Natural killer cell (primary cell): ENCODE measurements at regions not wholly inside any gene's neighbourhood (a gene's known extent, or its start where the extent isn't known, plus 50 kb on each side); places are given as distances from the start of the nearest gene placed in this dataset.

Experiments used
- ATAC-seq, 3 donors: fragments of 150-1000 bp in 2 of 3; fragments of 200-7000 bp in 1 of 3; cut with Tn5 transposase; 1 replicate in 1 of 3; 2 replicates in 2 of 3; pipeline ENCODE4 v1.10.0; 2021; ENCODE audit warnings: mild to moderate bottlenecking in 2 of 3, moderate library complexity in 2 of 3
- DNase-seq, 2 donors: peaks; one replicate each; pipeline versions ENCODE4 v3.0.0 to v3.0.0-alpha.2; 2013 to 2021; ENCODE audit warnings: mixed read lengths in 1 of 2
- H3K27ac ChIP-seq: one replicate; pipeline ENCODE4 v1.5.1; 2013; ENCODE audit warnings: mild to moderate bottlenecking, low read length
- H3K27me3 ChIP-seq: one replicate; pipeline ENCODE4 v1.6.1; 2013; ENCODE audit warnings: low read length; ENCODE audit not compliant: control insufficient read depth, insufficient read depth
- H3K36me3 ChIP-seq: one replicate; pipeline ENCODE4 v1.6.1; 2013; ENCODE audit warnings: low read length; ENCODE audit not compliant: control insufficient read depth, insufficient read depth
- H3K4me1 ChIP-seq: one replicate; pipeline ENCODE4 v1.6.1; 2013; ENCODE audit warnings: low read length; ENCODE audit not compliant: control insufficient read depth, insufficient read depth
- H3K4me3 ChIP-seq: one replicate; pipeline ENCODE4 v1.5.1; 2013; ENCODE audit warnings: low read length
- H3K9me3 ChIP-seq: one replicate; pipeline ENCODE4 v1.6.1; 2013; ENCODE audit warnings: low read length; ENCODE audit not compliant: control insufficient read depth, insufficient read depth
- H3K27ac Mint-ChIP-seq, 2 donors: one replicate each; pipeline ENCODE4 v1.8.0; 2022; ENCODE audit warnings: mild to moderate bottlenecking in 2 of 2, mixed read lengths in 2 of 2, moderate library complexity in 1 of 2
- H3K27me3 Mint-ChIP-seq, 2 donors: one replicate each; pipeline ENCODE4 v1.8.0; 2022; ENCODE audit warnings: low read depth in 2 of 2, mixed read lengths in 2 of 2
- H3K36me3 Mint-ChIP-seq: one replicate; pipeline ENCODE4 v1.8.0; 2022; ENCODE audit warnings: mixed read lengths
- H3K4me1 Mint-ChIP-seq, 2 donors: one replicate each; pipeline ENCODE4 v1.8.0; 2022; ENCODE audit warnings: mixed read lengths in 2 of 2
- H3K4me3 Mint-ChIP-seq: one replicate; pipeline ENCODE4 v1.8.0; 2022; ENCODE audit warnings: mild to moderate bottlenecking, moderate library complexity, mixed read lengths
- H3K9me3 Mint-ChIP-seq, 2 donors: one replicate each; pipeline ENCODE4 v1.8.0; 2022; ENCODE audit warnings: mixed read lengths in 2 of 2
- WGBS: methylation state at CpG from one replicate; pipeline ENCODE4 v1.1.7; 2013; ENCODE audit warnings: missing lambda C conversion rate; ENCODE audit not compliant: insufficient coverage; 5-methylcytosine and 5-hydroxymethylcytosine counted together
- intact Hi-C: fragments of 100-400 bp; cut with micrococcal nuclease; formaldehyde crosslinking; loops from one replicate; pipeline ENCODE4 v1.14.2; 2022
- TF ChIP-seq, protein P1 (sequence below): fragments of 200-600 bp; IDR thresholded peaks from one replicate; pipeline ENCODE4 v1.8.0; 2022; ENCODE audit warnings: antibody characterized with exemption

GRCh38 chr6:23705697-23706096, 420.3 kb upstream of the NRSN1 start:
- Mint-ChIP-seq H3K4me1 (no peaks in the 10 kb centered on the region), H3K4me3 (no peak overlapping the region), H3K36me3 (no peaks in the 10 kb centered on the region), H3K27ac (no peak overlapping the region), H3K27me3 (no peaks in the 10 kb centered on the region), H3K9me3 (peaks cover 14 to 22% of the 10 kb centered on the region in 2 donors)
- intact Hi-C loops, result no loop called here
- 94% methylated on average over 2 of the region's 2 CpGs for WGBS
- Histone ChIP-seq H3K27ac (no peak overlapping the region), H3K36me3 (no peaks in the 10 kb centered on the region), H3K27me3 (no peaks in the 10 kb centered on the region), H3K9me3 (peaks cover 7% of the 10 kb centered on the region), H3K4me1 (no peaks in the 10 kb centered on the region), H3K4me3 (no peak overlapping the region)
- ATAC-seq (no peak), DNase-seq (no peak)
- TF ChIP-seq, protein P1, sequence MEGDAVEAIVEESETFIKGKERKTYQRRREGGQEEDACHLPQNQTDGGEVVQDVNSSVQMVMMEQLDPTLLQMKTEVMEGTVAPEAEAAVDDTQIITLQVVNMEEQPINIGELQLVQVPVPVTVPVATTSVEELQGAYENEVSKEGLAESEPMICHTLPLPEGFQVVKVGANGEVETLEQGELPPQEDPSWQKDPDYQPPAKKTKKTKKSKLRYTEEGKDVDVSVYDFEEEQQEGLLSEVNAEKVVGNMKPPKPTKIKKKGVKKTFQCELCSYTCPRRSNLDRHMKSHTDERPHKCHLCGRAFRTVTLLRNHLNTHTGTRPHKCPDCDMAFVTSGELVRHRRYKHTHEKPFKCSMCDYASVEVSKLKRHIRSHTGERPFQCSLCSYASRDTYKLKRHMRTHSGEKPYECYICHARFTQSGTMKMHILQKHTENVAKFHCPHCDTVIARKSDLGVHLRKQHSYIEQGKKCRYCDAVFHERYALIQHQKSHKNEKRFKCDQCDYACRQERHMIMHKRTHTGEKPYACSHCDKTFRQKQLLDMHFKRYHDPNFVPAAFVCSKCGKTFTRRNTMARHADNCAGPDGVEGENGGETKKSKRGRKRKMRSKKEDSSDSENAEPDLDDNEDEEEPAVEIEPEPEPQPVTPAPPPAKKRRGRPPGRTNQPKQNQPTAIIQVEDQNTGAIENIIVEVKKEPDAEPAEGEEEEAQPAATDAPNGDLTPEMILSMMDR, result no peak

DNA sequence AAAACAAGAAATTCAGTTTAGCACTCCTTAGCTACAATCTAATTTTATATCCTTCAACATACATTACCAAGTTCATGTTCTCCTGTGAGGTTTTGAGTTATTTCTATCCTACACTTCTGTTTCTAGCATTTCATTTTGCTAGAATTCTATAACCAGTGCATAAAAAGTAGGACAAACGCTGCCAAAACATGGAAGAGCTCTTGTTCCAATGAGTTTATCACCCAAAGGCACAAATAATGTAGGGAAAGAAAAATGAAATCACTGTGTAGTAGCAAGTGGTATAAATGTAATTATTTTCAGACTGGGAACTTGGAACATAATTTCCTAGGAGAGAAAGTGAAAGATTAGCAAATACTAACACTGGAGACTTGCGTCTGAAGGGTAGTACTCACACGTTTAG, 413.3 kb upstream of the NRSN1 start:
- Histone ChIP-seq H3K27me3 (no peaks in the 10 kb centered on the region), H3K9me3 (peaks cover 7% of the 10 kb centered on the region), H3K4me3 (no peak overlapping the region), H3K4me1 (no peaks in the 10 kb centered on the region), H3K27ac (no peak overlapping the region), H3K36me3 (no peaks in the 10 kb centered on the region)
- peaks cover 9 to 20% of the 10 kb centered on the region in 2 donors for H3K9me3 Mint-ChIP-seq
- TF ChIP-seq, protein P1, result no peak
- DNase-seq (no peak), ATAC-seq (no peak)
- no peaks in the 10 kb centered on the region for H3K36me3 Mint-ChIP-seq
- no peak overlapping the region for H3K27ac Mint-ChIP-seq
- H3K4me1 Mint-ChIP-seq, result no peaks in the 10 kb centered on the region
- no peaks in the 10 kb centered on the region for H3K27me3 Mint-ChIP-seq
- intact Hi-C loops, result no loop called here
- H3K4me3 Mint-ChIP-seq, result no peak overlapping the region
- 84% methylated on average over 3 of the region's 3 CpGs for WGBS

DNA sequence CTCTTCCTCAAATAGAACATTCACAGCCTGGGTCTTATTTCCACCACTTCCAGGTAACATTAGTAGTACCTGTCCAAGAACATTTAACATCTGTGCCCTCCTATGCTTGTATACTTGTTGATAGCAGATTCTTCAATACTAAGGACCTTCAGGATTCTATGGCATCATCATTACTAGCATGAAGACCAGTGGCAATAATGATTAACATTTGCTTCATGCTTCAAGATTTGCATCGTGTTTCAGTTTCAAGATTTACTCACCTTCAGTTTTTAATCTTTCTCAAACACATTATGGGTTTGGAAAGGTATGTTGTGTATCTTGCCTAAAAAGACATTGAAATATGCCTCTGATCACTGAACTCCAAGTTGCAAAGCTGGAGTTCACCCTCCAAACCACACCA, 412.8 kb upstream of the NRSN1 start:
- WGBS, result no CpG with 5 or more reads among the region's 1 CpG
- Histone ChIP-seq H3K36me3 (no peaks in the 10 kb centered on the region), H3K9me3 (peaks cover 7% of the 10 kb centered on the region), H3K27ac (no peak overlapping the region), H3K4me1 (no peaks in the 10 kb centered on the region), H3K4me3 (no peak overlapping the region), H3K27me3 (no peaks in the 10 kb centered on the region)
- DNase-seq (no peak), ATAC-seq (no peak)
- intact Hi-C loops, result no loop called here
- Mint-ChIP-seq H3K4me1 (no peaks in the 10 kb centered on the region), H3K36me3 (no peaks in the 10 kb centered on the region), H3K9me3 (peaks cover 7 to 18% of the 10 kb centered on the region in 2 donors), H3K27ac (no peak overlapping the region), H3K27me3 (no peaks in the 10 kb centered on the region), H3K4me3 (no peak overlapping the region)
- TF ChIP-seq, protein P1, result no peak

- Histone ChIP-seq H3K4me1 (no peaks in the 10 kb centered on the region), H3K4me3 (no peak overlapping the region), H3K27me3 (no peaks in the 10 kb centered on the region), H3K27ac (no peak overlapping the region), H3K9me3 (no peaks in the 10 kb centered on the region), H3K36me3 (no peaks in the 10 kb centered on the region)
- intact Hi-C loops, result no loop called here
- Mint-ChIP-seq H3K36me3 (no peaks in the 10 kb centered on the region), H3K27ac (no peak overlapping the region), H3K4me3 (no peak overlapping the region), H3K27me3 (no peaks in the 10 kb centered on the region), H3K9me3 (peaks cover 7 to 9% of the 10 kb centered on the region in 2 donors), H3K4me1 (no peaks in the 10 kb centered on the region)
- 76% methylated on average over 2 of the region's 2 CpGs for WGBS
- no peak for DNase-seq
- no peak for ATAC-seq
- TF ChIP-seq, protein P1, result no peak
Observed at GRCh38 chr6:23728707-23729106, 397.3 kb upstream of the NRSN1 start.
